ENCODE measurements at regions not wholly inside any gene's neighbourhood (a gene's known extent, or its start where the extent isn't known, plus 50 kb on each side); places are given as distances from the start of the nearest gene placed in this dataset.

DNA sequence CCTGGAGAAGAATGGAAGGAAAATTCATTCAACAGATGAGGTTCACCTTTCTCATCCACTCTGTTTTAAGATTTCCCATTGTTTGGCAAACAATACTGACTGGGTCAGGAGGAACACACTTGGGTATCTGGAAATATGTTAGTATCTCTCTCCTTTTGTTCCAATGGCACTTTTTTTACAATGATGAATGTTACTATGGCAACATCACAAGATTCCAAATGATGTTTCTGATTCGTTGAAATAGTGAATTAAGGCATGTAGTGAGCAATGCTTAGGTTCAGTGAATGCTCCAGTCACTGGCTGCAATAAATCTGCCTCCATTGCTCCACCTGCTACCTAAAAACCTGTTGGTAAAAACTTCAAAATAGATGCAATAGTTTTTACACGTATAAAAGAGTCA lies 392.8 kb downstream of the DNAH5 start:
- no peaks in the 10 kb centered on the region for H3K4me1 ChIP-seq
- H3K36me3 ChIP-seq = no peaks in the 10 kb centered on the region
- 38 to 62% (median 45%) methylated on average over 2 of the region's 2 CpGs for WGBS, 5 donors
- H3K4me3 ChIP-seq = no peak overlapping the region
- TF ChIP-seq POLR2A (IDR thresholded peaks at IDR 0.05) (no peak), POLR2AphosphoS5 (IDR thresholded peaks at IDR 0.05) (no peak)
- TF ChIP-seq, protein P1, sequence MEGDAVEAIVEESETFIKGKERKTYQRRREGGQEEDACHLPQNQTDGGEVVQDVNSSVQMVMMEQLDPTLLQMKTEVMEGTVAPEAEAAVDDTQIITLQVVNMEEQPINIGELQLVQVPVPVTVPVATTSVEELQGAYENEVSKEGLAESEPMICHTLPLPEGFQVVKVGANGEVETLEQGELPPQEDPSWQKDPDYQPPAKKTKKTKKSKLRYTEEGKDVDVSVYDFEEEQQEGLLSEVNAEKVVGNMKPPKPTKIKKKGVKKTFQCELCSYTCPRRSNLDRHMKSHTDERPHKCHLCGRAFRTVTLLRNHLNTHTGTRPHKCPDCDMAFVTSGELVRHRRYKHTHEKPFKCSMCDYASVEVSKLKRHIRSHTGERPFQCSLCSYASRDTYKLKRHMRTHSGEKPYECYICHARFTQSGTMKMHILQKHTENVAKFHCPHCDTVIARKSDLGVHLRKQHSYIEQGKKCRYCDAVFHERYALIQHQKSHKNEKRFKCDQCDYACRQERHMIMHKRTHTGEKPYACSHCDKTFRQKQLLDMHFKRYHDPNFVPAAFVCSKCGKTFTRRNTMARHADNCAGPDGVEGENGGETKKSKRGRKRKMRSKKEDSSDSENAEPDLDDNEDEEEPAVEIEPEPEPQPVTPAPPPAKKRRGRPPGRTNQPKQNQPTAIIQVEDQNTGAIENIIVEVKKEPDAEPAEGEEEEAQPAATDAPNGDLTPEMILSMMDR (IDR thresholded peaks at IDR 0.05 in 8 of 11, conservative IDR thresholded peaks at IDR 0.05 in 3 of 11) = no peak
- H3K9me3 ChIP-seq = peaks cover 0 to 10% (median 0%) of the 10 kb centered on the region in 8 donors
- no peaks in the 10 kb centered on the region for H3K27me3 ChIP-seq (replicated peaks in 1 of 7)
- DNase-seq = no peak
- intact Hi-C loops (cut with DNase I; ENCODE audit: low total_unique reads) = no loop called here
- H3K27ac ChIP-seq = no peak overlapping the region

DNA sequence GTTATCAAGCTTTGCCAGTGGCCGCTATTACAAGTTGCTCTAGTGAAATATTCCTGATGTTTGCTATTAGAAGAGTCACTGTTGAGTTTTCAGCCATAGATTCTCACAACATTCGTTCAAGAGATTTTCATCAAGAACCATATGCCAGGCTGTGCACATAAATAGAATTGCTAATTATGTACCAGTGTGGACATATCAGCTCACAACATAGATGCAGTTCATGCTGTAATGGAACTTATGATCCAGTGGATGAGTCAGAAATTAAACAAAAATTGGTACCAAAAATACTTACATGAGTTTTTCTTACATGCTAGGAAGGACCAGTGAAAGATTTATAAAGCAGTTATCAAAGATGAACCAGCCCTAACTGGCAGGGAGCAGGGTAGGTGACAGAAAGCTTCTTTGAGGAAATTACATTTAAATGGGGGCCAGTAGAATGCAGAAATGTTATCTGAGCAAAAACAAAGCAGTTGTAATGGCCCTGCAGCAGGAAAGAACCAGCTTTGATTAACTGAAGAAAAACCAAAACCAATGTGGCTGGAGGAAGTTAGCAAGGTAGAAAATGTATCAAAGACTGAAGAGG lies 404.2 kb downstream of the DNAH5 start:
- intact Hi-C loops (cut with DNase I; ENCODE audit: low total_unique reads) = no loop called here
- Histone ChIP-seq H3K27ac (no peak overlapping the region), H3K9me3 (peaks cover 0 to 9% (median 7%) of the 10 kb centered on the region in 8 donors), H3K27me3 (replicated peaks in 1 of 7) (no peaks in the 10 kb centered on the region), H3K36me3 (no peaks in the 10 kb centered on the region), H3K4me1 (no peaks in the 10 kb centered on the region), H3K4me3 (no peak overlapping the region)
- 51 to 83% (median 60%) methylated on average over 2 of the region's 2 CpGs for WGBS, 5 donors
- TF ChIP-seq, protein P1 (IDR thresholded peaks at IDR 0.05 in 8 of 11, conservative IDR thresholded peaks at IDR 0.05 in 3 of 11) = no peak
- TF ChIP-seq POLR2AphosphoS5 (IDR thresholded peaks at IDR 0.05) = no peak
- no peak for TF ChIP-seq POLR2A (IDR thresholded peaks at IDR 0.05)
- DNase-seq = no peak

DNA sequence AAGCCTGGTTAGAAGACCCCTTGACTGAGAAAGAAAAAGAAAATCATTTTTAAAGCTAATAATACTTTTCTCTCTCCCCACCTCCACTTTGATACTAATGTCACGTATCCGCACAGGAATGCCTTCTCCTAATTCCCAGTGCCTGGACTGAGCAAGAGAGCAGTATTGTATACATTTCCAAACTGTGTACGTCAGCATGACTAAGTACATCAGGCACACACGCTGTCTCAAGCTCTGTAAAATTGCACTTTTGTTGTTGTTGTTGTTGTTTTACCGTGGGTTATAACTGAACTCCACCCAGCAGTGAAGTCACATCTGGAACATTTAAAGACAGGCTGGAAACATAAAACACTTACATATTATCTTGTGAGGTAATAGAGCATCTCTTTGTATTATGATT lies 407.6 kb downstream of the DNAH5 start:
- WGBS, 5 donors = 77 to 89% (median 84%) methylated on average over 5 of the region's 5 CpGs
- no peak overlapping the region for H3K27ac ChIP-seq
- intact Hi-C loops (cut with DNase I; ENCODE audit: low total_unique reads) = no loop called here
- H3K36me3 ChIP-seq = no peaks in the 10 kb centered on the region
- peaks cover 0 to 3% (median 0%) of the 10 kb centered on the region in 8 donors for H3K9me3 ChIP-seq
- H3K27me3 ChIP-seq (replicated peaks in 1 of 7) = no peaks in the 10 kb centered on the region
- no peak for TF ChIP-seq POLR2A (IDR thresholded peaks at IDR 0.05)
- TF ChIP-seq, protein P1 (IDR thresholded peaks at IDR 0.05 in 8 of 11, conservative IDR thresholded peaks at IDR 0.05 in 3 of 11) = no peak
- TF ChIP-seq POLR2AphosphoS5 (IDR thresholded peaks at IDR 0.05) = no peak
- DNase-seq = no peak
- H3K4me1 ChIP-seq = no peaks in the 10 kb centered on the region
- H3K4me3 ChIP-seq = no peak overlapping the region

DNA sequence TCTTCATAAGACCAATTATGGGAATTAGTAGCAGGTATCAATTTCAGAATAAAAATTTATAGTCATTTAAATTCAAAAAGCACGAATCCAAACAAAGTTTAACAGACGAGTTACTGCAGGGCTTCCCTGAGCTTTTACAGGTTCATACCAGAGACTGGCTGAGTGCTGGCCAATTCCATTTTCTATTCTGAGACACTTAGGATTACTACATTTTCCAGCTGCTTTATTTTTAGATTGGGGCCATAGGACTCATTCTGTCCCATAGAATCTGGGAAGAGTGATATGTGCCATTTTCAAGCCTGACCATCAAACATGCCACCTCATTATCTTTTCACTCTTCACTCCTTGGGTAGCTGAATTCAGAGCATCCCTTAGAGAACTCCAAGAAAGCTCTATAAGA lies 410.7 kb downstream of the DNAH5 start:
- no peak overlapping the region for H3K4me3 ChIP-seq
- no peak overlapping the region for H3K27ac ChIP-seq
- intact Hi-C loops (cut with DNase I; ENCODE audit: low total_unique reads) = no loop called here
- DNase-seq = no peak
- H3K27me3 ChIP-seq (replicated peaks in 1 of 7) = no peaks in the 10 kb centered on the region
- WGBS, 5 donors = 71 to 91% (median 73%) methylated on average over 2 of the region's 2 CpGs
- no peaks in the 10 kb centered on the region for H3K36me3 ChIP-seq
- H3K4me1 ChIP-seq = no peaks in the 10 kb centered on the region
- TF ChIP-seq, protein P1 (IDR thresholded peaks at IDR 0.05 in 8 of 11, conservative IDR thresholded peaks at IDR 0.05 in 3 of 11) = no peak
- TF ChIP-seq POLR2AphosphoS5 (IDR thresholded peaks at IDR 0.05) (no peak), POLR2A (IDR thresholded peaks at IDR 0.05) (no peak)
- peaks cover 0 to 7% (median 0%) of the 10 kb centered on the region in 8 donors for H3K9me3 ChIP-seq
